PC-9 (cell line): ENCODE measurements at regions not wholly inside any gene's neighbourhood (a gene's known extent, or its start where the extent isn't known, plus 50 kb on each side); places are given as distances from the start of the nearest gene placed in this dataset.

ENCODE experiments used
- EZH2 ChIP-seq: fragments of 200-600 bp; sonication (generic); IDR thresholded peaks from 2 replicates; pipeline ENCODE4 v1.8.0; 2017; ENCODE audit warnings: antibody characterized with exemption, low read depth
- TF ChIP-seq, protein P1 (sequence below): fragments of 200-600 bp; sonication (generic); conservative IDR thresholded peaks from 2 replicates; pipeline ENCODE4 v1.6.1; 2017; ENCODE audit warnings: mixed run types, antibody characterized with exemption, mild to moderate bottlenecking, moderate library complexity

DNA sequence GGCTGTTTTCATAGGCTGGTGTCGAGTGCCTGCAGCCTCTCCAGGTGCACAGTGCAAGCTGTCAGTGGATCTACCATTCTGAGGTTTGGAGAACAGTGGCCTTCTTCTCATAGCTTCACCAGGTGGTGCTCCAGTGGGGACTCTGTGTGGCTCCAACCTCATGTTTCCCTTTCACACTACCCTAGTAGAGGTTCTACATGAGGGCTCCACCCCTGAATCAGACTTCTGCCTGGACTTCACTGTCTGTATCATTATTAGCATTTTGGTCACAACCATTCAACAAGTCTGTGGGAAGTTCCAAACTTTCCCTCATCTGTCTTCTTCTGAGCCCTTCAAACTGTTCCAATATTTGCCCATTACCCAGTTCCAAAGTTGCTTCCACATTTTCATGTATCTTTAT lies 1003.7 kb downstream of the MCTP2 start:
- TF ChIP-seq, protein P1, sequence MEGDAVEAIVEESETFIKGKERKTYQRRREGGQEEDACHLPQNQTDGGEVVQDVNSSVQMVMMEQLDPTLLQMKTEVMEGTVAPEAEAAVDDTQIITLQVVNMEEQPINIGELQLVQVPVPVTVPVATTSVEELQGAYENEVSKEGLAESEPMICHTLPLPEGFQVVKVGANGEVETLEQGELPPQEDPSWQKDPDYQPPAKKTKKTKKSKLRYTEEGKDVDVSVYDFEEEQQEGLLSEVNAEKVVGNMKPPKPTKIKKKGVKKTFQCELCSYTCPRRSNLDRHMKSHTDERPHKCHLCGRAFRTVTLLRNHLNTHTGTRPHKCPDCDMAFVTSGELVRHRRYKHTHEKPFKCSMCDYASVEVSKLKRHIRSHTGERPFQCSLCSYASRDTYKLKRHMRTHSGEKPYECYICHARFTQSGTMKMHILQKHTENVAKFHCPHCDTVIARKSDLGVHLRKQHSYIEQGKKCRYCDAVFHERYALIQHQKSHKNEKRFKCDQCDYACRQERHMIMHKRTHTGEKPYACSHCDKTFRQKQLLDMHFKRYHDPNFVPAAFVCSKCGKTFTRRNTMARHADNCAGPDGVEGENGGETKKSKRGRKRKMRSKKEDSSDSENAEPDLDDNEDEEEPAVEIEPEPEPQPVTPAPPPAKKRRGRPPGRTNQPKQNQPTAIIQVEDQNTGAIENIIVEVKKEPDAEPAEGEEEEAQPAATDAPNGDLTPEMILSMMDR, result no peak
- TF ChIP-seq EZH2, result no peak
